Fibroblast of villous mesenchyme (primary cell): ENCODE measurements at regions not wholly inside any gene's neighbourhood (a gene's known extent, or its start where the extent isn't known, plus 50 kb on each side); places are given as distances from the start of the nearest gene placed in this dataset.

Source experiments
- DNase-seq: peaks from one replicate; pipeline ENCODE4 v3.0.0-alpha.2; 2010; ENCODE audit warnings: low read depth
- H3K4me3 ChIP-seq: 2 replicates; pipeline ENCODE4 v1.5.1; 2011; ENCODE audit warnings: low read depth, mild to moderate bottlenecking, low read length
- TF ChIP-seq, protein P1 (sequence below): IDR thresholded peaks from 2 replicates; pipeline ENCODE4 v1.5.1; 2012; ENCODE audit warnings: low read depth, mild to moderate bottlenecking, low read length; ENCODE audit not compliant: insufficient read depth

DNA sequence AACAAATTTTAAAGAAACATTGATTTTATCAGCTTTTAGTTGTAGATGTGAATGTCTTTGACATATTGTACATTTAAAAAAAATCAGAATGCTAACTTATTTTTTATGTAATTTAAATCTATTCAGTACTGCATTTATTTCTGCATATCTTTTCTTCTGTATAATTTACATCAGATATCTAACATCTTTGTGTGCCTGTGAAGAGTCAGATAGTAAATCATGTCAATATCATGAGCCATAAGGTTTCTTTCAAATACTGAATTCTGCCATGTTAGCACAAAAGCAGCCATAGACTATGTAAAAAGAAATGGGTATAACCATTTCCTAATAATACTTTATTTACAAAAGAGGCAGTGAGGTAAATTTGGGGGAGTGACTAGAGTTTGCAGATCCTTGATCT lies 1829.2 kb downstream of the NCAM2 start:
- TF ChIP-seq, protein P1, sequence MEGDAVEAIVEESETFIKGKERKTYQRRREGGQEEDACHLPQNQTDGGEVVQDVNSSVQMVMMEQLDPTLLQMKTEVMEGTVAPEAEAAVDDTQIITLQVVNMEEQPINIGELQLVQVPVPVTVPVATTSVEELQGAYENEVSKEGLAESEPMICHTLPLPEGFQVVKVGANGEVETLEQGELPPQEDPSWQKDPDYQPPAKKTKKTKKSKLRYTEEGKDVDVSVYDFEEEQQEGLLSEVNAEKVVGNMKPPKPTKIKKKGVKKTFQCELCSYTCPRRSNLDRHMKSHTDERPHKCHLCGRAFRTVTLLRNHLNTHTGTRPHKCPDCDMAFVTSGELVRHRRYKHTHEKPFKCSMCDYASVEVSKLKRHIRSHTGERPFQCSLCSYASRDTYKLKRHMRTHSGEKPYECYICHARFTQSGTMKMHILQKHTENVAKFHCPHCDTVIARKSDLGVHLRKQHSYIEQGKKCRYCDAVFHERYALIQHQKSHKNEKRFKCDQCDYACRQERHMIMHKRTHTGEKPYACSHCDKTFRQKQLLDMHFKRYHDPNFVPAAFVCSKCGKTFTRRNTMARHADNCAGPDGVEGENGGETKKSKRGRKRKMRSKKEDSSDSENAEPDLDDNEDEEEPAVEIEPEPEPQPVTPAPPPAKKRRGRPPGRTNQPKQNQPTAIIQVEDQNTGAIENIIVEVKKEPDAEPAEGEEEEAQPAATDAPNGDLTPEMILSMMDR, result no peak
- H3K4me3 ChIP-seq, result no peak overlapping the region
- no peak for DNase-seq

DNA sequence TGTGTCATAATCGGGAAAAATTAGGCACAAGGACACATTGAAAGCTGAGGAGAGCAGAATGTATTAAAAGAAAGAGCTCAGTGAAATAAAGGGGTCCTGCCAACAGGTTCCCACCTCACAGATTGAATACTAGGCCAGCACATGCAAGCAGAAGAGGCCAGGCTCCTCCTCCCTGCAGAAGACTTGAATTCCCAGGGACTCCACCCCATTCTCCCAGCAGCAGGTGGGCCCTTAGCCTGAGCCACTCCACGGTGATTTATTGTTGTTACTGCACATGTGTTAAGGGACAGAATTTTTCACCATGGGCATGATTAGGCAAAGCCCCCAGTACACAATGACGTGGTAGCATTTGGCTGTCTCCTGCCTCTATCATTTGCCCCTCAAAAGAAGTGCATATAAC lies 1844.7 kb downstream of the NCAM2 start:
- no peak for DNase-seq
- H3K4me3 ChIP-seq, result no peak overlapping the region
- TF ChIP-seq, protein P1, result no peak

DNA sequence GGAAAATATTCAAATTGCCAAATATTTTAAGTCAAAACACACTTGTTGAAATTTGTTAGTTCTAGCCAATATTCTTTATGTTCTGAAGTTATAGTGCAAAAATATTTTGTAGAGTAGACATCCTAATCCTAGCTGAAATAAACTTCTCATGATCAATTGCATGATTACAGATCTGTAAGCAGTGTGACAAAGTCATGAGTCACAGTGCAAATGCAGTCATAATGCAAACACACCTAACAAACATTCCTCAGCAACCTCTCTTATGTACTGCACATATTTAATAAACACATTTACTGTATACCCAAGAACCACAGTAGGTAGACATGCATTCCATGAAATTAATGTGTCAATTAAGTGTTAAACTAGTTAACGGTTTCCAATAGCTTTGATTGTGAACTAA lies 1857.4 kb downstream of the NCAM2 start:
- TF ChIP-seq, protein P1, result no peak
- no peak overlapping the region for H3K4me3 ChIP-seq
- DNase-seq, result no peak

DNA sequence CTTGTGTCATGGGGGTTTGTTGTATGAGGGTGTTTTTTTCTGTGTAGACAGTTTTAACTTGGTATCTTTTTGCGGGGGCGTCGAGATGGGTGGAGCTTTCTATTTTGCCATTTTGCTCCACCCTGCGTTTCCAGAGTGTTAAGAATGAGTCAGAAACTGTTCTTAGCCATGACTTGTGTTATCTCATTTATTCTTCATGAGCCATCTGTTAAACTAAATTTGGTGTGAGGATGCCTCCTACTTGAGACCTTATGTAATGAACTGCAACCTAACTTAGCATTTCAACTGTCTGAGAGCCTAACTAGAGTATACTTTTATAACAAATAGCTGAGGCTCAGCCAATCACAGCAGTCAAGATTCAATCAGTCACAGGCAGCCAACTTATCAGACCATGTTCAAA lies 1873.5 kb downstream of the NCAM2 start:
- TF ChIP-seq, protein P1, result no peak
- H3K4me3 ChIP-seq, result no peak overlapping the region
- DNase-seq, result no peak

DNA sequence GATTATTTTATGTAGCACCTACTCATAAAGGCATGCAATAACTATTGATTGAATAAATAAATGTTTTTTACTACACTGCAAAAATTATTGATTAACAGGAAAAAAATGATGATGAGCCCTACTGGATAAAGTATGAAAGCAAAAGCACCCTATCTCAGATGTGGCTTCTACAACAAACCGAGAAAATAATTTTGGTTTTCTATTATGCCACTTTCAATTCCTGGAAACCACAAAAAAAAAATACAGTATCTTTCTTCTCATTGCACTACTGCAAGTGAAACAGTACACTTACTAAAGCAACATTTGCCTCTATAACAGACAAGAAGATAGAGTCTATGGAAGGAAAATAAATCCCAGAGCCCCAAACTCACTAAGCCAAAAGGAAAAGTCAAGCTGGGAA lies 1882.4 kb downstream of the NCAM2 start:
- H3K4me3 ChIP-seq, result no peak overlapping the region
- TF ChIP-seq, protein P1, result no peak
- DNase-seq, result no peak

DNA sequence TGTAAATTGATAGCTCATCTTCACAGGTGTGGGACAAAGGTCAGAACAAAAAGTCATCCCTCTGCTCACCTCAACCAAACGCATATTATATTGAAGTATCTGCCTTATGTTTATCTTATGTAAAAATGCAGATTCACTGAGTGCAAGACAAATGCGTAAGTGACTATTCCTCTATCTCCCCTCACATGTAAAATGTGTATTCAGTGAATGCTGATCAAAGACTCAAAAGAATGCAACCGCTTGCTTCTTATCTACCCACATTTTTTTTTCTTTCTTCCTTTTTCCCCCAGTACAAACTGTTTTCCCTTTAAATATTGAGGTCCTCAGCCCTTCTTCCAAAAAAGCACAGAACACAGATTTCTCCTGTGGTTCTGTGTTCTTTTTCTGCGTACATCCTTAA lies 1882.9 kb downstream of the NCAM2 start:
- no peak overlapping the region for H3K4me3 ChIP-seq
- TF ChIP-seq, protein P1, result no peak

DNA sequence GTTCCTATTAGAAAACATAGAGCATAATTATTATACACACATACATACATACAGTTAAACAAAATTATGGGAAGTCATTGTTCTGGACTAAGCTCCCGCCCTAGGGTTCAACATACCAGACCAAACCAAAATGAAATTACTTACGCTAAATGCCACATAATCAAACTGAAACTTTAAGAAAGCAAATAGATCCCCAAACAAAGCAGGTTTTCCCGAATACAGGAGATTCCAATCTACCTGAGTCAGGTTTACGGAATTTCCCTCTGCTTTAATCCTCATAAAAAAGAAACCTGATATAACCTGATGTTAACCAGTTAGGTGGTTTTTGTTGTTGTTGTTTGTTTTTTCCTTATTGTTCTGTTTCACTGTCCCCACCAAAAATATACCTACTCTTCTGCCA lies 1886.9 kb downstream of the NCAM2 start:
- no peak for DNase-seq
- TF ChIP-seq, protein P1, result no peak

More for the DNA sequence above, 1882.9 kb downstream of the NCAM2 start:
- DNase-seq, result no peak

More for the DNA sequence above, 1886.9 kb downstream of the NCAM2 start:
- H3K4me3 ChIP-seq, result no peak overlapping the region
